ENCODE measurements at regions not wholly inside any gene's neighbourhood (a gene's known extent, or its start where the extent isn't known, plus 50 kb on each side); places are given as distances from the start of the nearest gene placed in this dataset.
"Not testable (repeated sequence)": the region's sequence is repeated elsewhere in the genome, so short reads cannot be mapped to it uniquely, and the experiment has no call there.

DNA sequence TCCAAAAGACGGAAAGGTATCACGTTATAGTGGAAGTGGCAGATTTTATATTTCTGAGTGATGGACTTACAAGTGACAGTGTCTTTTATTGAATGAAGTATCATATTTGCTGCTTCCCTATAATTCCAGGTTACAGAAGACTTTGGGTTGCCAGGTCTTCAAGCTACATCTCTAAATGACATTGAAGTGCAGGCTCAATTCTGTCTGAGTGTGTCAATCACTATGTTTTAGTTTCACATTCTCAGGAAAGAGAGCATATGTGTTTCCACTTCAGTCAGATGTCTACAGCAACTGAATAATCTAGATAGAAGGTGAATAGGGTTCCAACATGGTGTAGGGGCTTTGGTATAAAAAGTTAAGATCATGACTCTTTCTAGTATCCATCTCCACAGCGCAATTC lies 492.7 kb upstream of the API5 start:
- Histone ChIP-seq H3K4me3 (replicated peaks in 1 of 3; ENCODE audit: insufficient read depth in 1 of 3, low read depth in 1 of 3, low read length in 3 of 3) (no peak overlapping the region), H3K9me1 (replicated peaks; ENCODE audit: control insufficient read depth, extremely low read depth, insufficient read depth, low read length) (no peaks in the 10 kb centered on the region), H3K9ac (replicated peaks; ENCODE audit: extremely low read depth, insufficient read depth, low read length) (no peak overlapping the region), H3K4me2 (ENCODE audit: insufficient read depth, low read length) (no peak overlapping the region), H3K9me3 (replicated peaks; ENCODE audit: control insufficient read depth, insufficient read depth, low read length) (no peaks in the 10 kb centered on the region), H3K27me3 (ENCODE audit: control insufficient read depth in 2 of 2, insufficient read depth in 2 of 2, low read length in 2 of 2) (no peaks in the 10 kb centered on the region), H2AFZ (ENCODE audit: low read depth, low read length) (no peak overlapping the region), H3K27ac (ENCODE audit: insufficient read depth, low read depth, low read length) (no peak overlapping the region), H3K36me3 (ENCODE audit: control insufficient read depth in 2 of 2, extremely low read depth in 1 of 2, insufficient read depth in 2 of 2, low read length in 2 of 2) (no peaks in the 10 kb centered on the region), H3K4me1 (ENCODE audit: control insufficient read depth, extremely low read depth, insufficient read depth, low read length) (no peaks in the 10 kb centered on the region), H3K79me2 (ENCODE audit: control insufficient read depth, insufficient read depth, low read length) (no peaks in the 10 kb centered on the region), H4K20me1 (replicated peaks; ENCODE audit: control insufficient read depth, extremely low read depth, insufficient read depth, low read length) (no peaks in the 10 kb centered on the region)
- intact Hi-C loops (cut with micrococcal nuclease) = no loop called here
- BruUV-seq (replicated peaks) = no TSS peak
- TF ChIP-seq MYC (IDR thresholded peaks at IDR 0.05; ENCODE audit: low read depth, low read length) (no peak), JUN (IDR thresholded peaks at IDR 0.05; ENCODE audit: borderline replicate concordance, insufficient read depth, insufficient read length, low read depth) (no peak), POLR2A (IDR thresholded peaks at IDR 0.05; ENCODE audit: low read depth, low read length) (no peak), POLR2AphosphoS5 (IDR thresholded peaks at IDR 0.05; ENCODE audit: insufficient read depth, low read depth, low read length) (no peak), FOS (IDR thresholded peaks at IDR 0.05; ENCODE audit: borderline replicate concordance, insufficient read depth, low read length) (no peak), GATA2 (IDR thresholded peaks at IDR 0.05; ENCODE audit: insufficient read depth, insufficient read length, low read depth, low read length) (no peak), EZH2 (IDR thresholded peaks at IDR 0.05; ENCODE audit: borderline replicate concordance, low read depth, low read length, severe bottlenecking) (no peak)
- TF ChIP-seq, protein P1, sequence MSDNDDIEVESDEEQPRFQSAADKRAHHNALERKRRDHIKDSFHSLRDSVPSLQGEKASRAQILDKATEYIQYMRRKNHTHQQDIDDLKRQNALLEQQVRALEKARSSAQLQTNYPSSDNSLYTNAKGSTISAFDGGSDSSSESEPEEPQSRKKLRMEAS (IDR thresholded peaks at IDR 0.05; ENCODE audit: insufficient read depth, insufficient read length) = no peak
- TF ChIP-seq, protein P2, sequence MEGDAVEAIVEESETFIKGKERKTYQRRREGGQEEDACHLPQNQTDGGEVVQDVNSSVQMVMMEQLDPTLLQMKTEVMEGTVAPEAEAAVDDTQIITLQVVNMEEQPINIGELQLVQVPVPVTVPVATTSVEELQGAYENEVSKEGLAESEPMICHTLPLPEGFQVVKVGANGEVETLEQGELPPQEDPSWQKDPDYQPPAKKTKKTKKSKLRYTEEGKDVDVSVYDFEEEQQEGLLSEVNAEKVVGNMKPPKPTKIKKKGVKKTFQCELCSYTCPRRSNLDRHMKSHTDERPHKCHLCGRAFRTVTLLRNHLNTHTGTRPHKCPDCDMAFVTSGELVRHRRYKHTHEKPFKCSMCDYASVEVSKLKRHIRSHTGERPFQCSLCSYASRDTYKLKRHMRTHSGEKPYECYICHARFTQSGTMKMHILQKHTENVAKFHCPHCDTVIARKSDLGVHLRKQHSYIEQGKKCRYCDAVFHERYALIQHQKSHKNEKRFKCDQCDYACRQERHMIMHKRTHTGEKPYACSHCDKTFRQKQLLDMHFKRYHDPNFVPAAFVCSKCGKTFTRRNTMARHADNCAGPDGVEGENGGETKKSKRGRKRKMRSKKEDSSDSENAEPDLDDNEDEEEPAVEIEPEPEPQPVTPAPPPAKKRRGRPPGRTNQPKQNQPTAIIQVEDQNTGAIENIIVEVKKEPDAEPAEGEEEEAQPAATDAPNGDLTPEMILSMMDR (IDR thresholded peaks at IDR 0.05; ENCODE audit: extremely low read depth in 1 of 2, insufficient read depth in 1 of 2, low read depth in 1 of 2, low read length in 2 of 2) = no peak
- DNase-seq (ENCODE audit: low read depth, low spot score) (no peak), FAIRE-seq (no peak)
- ChIA-PET POLR2A (no interaction called here), CTCF (no interaction called here)
- dilution Hi-C loops (cut with MboI; ENCODE audit: extremely low pct_ligation_motif_present, low sequenced_read_pairs) = no loop called here

DNA sequence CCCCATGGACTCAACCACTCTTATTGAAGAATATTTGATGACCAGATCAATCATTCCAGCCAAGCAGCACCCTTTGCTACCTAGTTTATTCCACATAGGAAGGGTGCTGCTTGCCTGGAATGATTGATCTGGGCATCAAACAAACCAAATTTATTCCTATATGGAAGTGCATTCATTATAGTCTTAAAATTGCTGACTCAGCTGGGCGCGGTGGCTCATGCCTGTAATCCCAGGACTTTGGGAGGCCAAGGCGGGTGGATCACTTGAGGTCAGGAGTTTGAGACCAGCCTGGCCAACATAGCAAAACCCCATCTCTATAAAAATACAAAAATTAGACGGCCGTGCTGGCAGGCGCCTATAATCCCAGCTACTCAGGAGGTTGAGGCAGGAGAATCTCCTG lies 489.6 kb upstream of the API5 start:
- CTCF ChIA-PET = not testable (repeated sequence)

More for the DNA sequence above, 489.6 kb upstream of the API5 start:
- H3K9me3 ChIP-seq (replicated peaks; ENCODE audit: control insufficient read depth, insufficient read depth, low read length); H3K27ac ChIP-seq (ENCODE audit: insufficient read depth, low read depth, low read length); H3K4me2 ChIP-seq (ENCODE audit: insufficient read depth, low read length); intact Hi-C loops (cut with micrococcal nuclease); H2AFZ ChIP-seq (ENCODE audit: low read depth, low read length); H3K27me3 ChIP-seq (ENCODE audit: control insufficient read depth in 2 of 2, insufficient read depth in 2 of 2, low read length in 2 of 2); H3K9me1 ChIP-seq (replicated peaks; ENCODE audit: control insufficient read depth, extremely low read depth, insufficient read depth, low read length); H4K20me1 ChIP-seq (replicated peaks; ENCODE audit: control insufficient read depth, extremely low read depth, insufficient read depth, low read length); dilution Hi-C loops (cut with MboI; ENCODE audit: extremely low pct_ligation_motif_present, low sequenced_read_pairs); H3K9ac ChIP-seq (replicated peaks; ENCODE audit: extremely low read depth, insufficient read depth, low read length); H3K4me1 ChIP-seq (ENCODE audit: control insufficient read depth, extremely low read depth, insufficient read depth, low read length); POLR2A ChIA-PET; H3K4me3 ChIP-seq (replicated peaks in 1 of 3; ENCODE audit: insufficient read depth in 1 of 3, low read depth in 1 of 3, low read length in 3 of 3); DNase-seq (ENCODE audit: low read depth, low spot score); H3K36me3 ChIP-seq (ENCODE audit: control insufficient read depth in 2 of 2, extremely low read depth in 1 of 2, insufficient read depth in 2 of 2, low read length in 2 of 2); H3K79me2 ChIP-seq (ENCODE audit: control insufficient read depth, insufficient read depth, low read length); FAIRE-seq; BruUV-seq (replicated peaks): not testable (repeated sequence)

Data from endothelial cell of umbilical vein (primary cell).